NCI-H524 (cell line): ENCODE measurements at regions not wholly inside any gene's neighbourhood (a gene's known extent, or its start where the extent isn't known, plus 50 kb on each side); places are given as distances from the start of the nearest gene placed in this dataset.

Experiments used
- DNase-seq, 2 experiments: peaks; one replicate each; lab custom pipeline; 2025; lab: John Stamatoyannopoulos, UW

- no peak for DNase-seq
Measured at GRCh38 chr6:43849844-43850243, 79.8 kb downstream of the VEGFA start.

- DNase-seq = no peak
Measured at GRCh38 chr6:43848671-43849391, 78.8 kb downstream of the VEGFA start.

GRCh38 chr6:43847741-43848630 is 78.0 kb downstream of the VEGFA start:
- DNase-seq = peak; percentile 80 to 95

GRCh38 chr6:43846556-43846955 is 76.5 kb downstream of the VEGFA start:
- no peak for DNase-seq

- DNase-seq = no peak
Measured at GRCh38 chr6:43845646-43846045, 75.6 kb downstream of the VEGFA start.

- no peak for DNase-seq
Measured at GRCh38 chr6:43843669-43844171, 73.7 kb downstream of the VEGFA start.

GRCh38 chr6:43843097-43843645 is 73.2 kb downstream of the VEGFA start:
- DNase-seq = no peak

GRCh38 chr6:43842231-43842794 is 72.3 kb downstream of the VEGFA start:
- DNase-seq = no peak

- DNase-seq = no peak
Measured at GRCh38 chr6:43840490-43841218, 70.6 kb downstream of the VEGFA start.

- DNase-seq = peak in 1 of 2 experiments; percentile 48
Measured at GRCh38 chr6:43838276-43839036, 68.4 kb downstream of the VEGFA start.

GRCh38 chr6:43837507-43837906 is 67.5 kb downstream of the VEGFA start:
- DNase-seq = no peak

GRCh38 chr6:43836507-43837240 is 66.7 kb downstream of the VEGFA start:
- DNase-seq = no peak
